Stimulated activated CD4-positive, alpha-beta T cell treated with anti-CD3 and anti-CD28 coated beads, Interleukin-2, amount 100 ng/mL, for 4 hours (primary cell): ENCODE measurements at regions not wholly inside any gene's neighbourhood (a gene's known extent, or its start where the extent isn't known, plus 50 kb on each side); places are given as distances from the start of the nearest gene placed in this dataset.
"Not testable (repeated sequence)": the region's sequence is repeated elsewhere in the genome, so short reads cannot be mapped to it uniquely, and the experiment has no call there.

ENCODE experiments used
- DNase-seq: peaks from one replicate; pipeline ENCODE4 v3.0.0-alpha.2; 2020; ENCODE audit warnings: low read depth

GRCh38 chr11:15660496-15660895 is 545.8 kb downstream of the INSC start:
- DNase-seq = no peak

- no peak for DNase-seq
Observed at GRCh38 chr11:15662285-15662684, 547.6 kb downstream of the INSC start.

GRCh38 chr11:15663777-15664218 is 549.1 kb downstream of the INSC start:
- no peak for DNase-seq

- DNase-seq = no peak
Observed at GRCh38 chr11:15665368-15665871, 550.7 kb downstream of the INSC start.

- no peak for DNase-seq
Observed at GRCh38 chr11:15667127-15667725, 552.5 kb downstream of the INSC start.

- no peak for DNase-seq
Observed at GRCh38 chr11:15668718-15669117, 554.0 kb downstream of the INSC start.

- no peak for DNase-seq
Observed at GRCh38 chr11:15670520-15671070, 555.9 kb downstream of the INSC start.

- no peak for DNase-seq
Observed at GRCh38 chr11:15671216-15671615, 556.5 kb downstream of the INSC start.

- DNase-seq = no peak
Observed at GRCh38 chr11:15672825-15673224, 558.1 kb downstream of the INSC start.

GRCh38 chr11:15673408-15673831 is 558.7 kb downstream of the INSC start:
- no peak for DNase-seq

- DNase-seq = no peak
Observed at GRCh38 chr11:15674756-15675155, 560.0 kb downstream of the INSC start.

- no peak for DNase-seq
Observed at GRCh38 chr11:15675683-15676082, 561.0 kb downstream of the INSC start.

GRCh38 chr11:15677181-15677580 is 562.5 kb downstream of the INSC start:
- DNase-seq = no peak

GRCh38 chr11:15683528-15683927 is 568.8 kb downstream of the INSC start:
- no peak for DNase-seq

GRCh38 chr11:15685306-15685705 is 570.6 kb downstream of the INSC start:
- DNase-seq = no peak

- not testable (repeated sequence) for DNase-seq
Observed at GRCh38 chr11:15686259-15686658, 571.5 kb downstream of the INSC start.

GRCh38 chr11:15687342-15687741 is 572.6 kb downstream of the INSC start:
- no peak for DNase-seq

- no peak for DNase-seq
Observed at GRCh38 chr11:15688351-15688792, 573.6 kb downstream of the INSC start.

GRCh38 chr11:15690320-15690719 is 575.6 kb downstream of the INSC start:
- DNase-seq = no peak

- DNase-seq = no peak
Observed at GRCh38 chr11:15692739-15693138, 578.0 kb downstream of the INSC start.

GRCh38 chr11:15695096-15695721 is 580.5 kb downstream of the INSC start:
- no peak for DNase-seq

GRCh38 chr11:15696069-15696468 is 581.3 kb downstream of the INSC start:
- no peak for DNase-seq

- DNase-seq = no peak
Observed at GRCh38 chr11:15697437-15698236, 582.9 kb downstream of the INSC start.
